ENCODE measurements at regions not wholly inside any gene's neighbourhood (a gene's known extent, or its start where the extent isn't known, plus 50 kb on each side); places are given as distances from the start of the nearest gene placed in this dataset.

DNA sequence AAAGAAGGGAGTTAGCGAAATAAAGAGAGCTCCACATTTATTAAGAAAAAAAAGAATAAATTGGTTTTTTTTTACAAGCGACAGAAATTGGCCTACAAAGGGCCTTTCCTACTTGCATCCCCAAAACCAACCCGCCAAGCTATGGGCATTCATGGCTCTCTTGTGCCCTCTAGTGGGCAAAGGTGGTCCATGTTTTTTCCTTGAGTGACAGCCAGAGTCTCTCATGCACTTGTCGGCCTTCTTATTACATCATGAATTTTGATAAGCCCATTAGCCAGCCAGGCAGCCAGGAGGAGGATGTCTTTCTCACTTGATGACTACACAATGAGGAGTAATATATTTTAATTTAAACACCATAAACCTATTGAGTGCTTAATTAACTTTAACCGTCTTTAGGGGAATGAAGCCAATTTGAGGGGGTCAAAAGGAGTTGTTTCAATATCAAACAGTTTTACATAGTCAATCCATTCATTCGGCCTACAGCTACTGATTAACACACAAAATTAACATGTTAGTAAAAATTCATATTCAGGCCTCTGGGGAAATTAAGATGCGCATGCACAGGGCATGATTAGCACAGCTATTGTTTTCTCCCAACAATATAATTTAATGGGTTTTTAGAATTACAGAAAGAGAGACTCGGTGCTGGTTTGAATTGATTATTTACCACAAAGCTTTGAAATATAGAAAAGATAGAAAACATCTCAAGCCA is 85.5 kb downstream of the RCN1 start:
- Histone ChIP-seq H3K9ac (ENCODE audit: low read length in 2 of 2) (no peak overlapping the region), H3K9me3 (ENCODE audit: control insufficient read depth in 2 of 2, low read length in 2 of 2) (no peaks in the 10 kb centered on the region), H3K27me3 (ENCODE audit: control insufficient read depth in 1 of 2, insufficient read depth in 2 of 2, low read length in 2 of 2) (peaks cover 4 to 7% of the 10 kb centered on the region in 2 donors), H3K36me3 (ENCODE audit: control insufficient read depth in 2 of 2, insufficient read depth in 2 of 2, low read length in 2 of 2) (no peaks in the 10 kb centered on the region), H3K4me3 (ENCODE audit: low read length in 2 of 2) (no peak overlapping the region), H3K27ac (ENCODE audit: low read length) (no peak overlapping the region), H3K4me1 (ENCODE audit: control insufficient read depth, insufficient read depth, low read length) (peaks cover 2% of the 10 kb centered on the region)

DNA sequence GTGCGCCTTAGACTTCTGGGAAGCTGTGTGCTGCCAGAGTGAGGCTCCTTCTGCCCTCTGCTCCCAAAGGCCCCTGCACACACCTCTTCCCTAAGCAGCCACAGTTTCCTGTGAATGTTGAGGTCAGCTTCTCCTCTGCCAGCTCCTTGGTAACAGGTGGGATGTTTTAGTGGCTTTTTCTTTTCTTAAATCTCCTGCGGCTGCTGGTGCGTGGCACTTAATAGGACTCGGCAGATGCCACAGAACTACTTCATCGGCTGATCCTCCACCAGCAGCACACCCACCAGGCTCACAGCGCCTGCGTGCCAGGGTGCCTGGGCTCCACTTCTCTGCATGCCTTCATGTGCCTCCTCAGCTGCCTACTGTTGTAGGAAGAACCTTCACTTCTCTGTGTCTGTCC is 87.8 kb downstream of the RCN1 start:
- H3K9me3 ChIP-seq (ENCODE audit: control insufficient read depth in 2 of 2, low read length in 2 of 2), result no peaks in the 10 kb centered on the region
- no peak overlapping the region for H3K4me3 ChIP-seq (ENCODE audit: low read length in 2 of 2)
- H3K9ac ChIP-seq (ENCODE audit: low read length in 2 of 2), result no peak overlapping the region
- H3K36me3 ChIP-seq (ENCODE audit: control insufficient read depth in 2 of 2, insufficient read depth in 2 of 2, low read length in 2 of 2), result no peaks in the 10 kb centered on the region
- no peak overlapping the region for H3K27ac ChIP-seq (ENCODE audit: low read length)
- peaks cover 0 to under 1% of the 10 kb centered on the region in 2 donors for H3K27me3 ChIP-seq (ENCODE audit: control insufficient read depth in 1 of 2, insufficient read depth in 2 of 2, low read length in 2 of 2)
- no peaks in the 10 kb centered on the region for H3K4me1 ChIP-seq (ENCODE audit: control insufficient read depth, insufficient read depth, low read length)

DNA sequence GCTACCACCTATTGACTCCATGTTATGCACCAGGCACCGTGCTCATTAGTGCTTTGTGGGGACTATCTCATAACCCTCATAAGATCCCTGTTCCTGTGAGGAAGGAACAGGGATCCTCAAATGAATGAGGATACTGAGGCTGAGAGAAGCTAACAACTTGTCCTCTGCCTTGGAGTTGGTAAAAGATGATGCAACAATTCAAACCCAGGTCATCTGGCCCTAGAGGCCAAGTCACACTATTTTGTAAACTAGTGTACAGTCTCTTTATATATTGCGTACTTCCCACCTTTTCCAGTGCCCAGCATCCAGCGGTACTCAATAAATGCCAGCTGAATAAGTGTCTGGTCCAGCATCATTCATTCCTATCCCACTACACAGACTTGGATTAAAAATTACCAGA is 92.6 kb downstream of the RCN1 start:
- no peaks in the 10 kb centered on the region for H3K36me3 ChIP-seq (ENCODE audit: control insufficient read depth in 2 of 2, insufficient read depth in 2 of 2, low read length in 2 of 2)
- no peak overlapping the region for H3K4me3 ChIP-seq (ENCODE audit: low read length in 2 of 2)
- no peaks in the 10 kb centered on the region for H3K27me3 ChIP-seq (ENCODE audit: control insufficient read depth in 1 of 2, insufficient read depth in 2 of 2, low read length in 2 of 2)
- H3K9ac ChIP-seq (ENCODE audit: low read length in 2 of 2), result no peak overlapping the region
- no peak overlapping the region for H3K27ac ChIP-seq (ENCODE audit: low read length)
- H3K9me3 ChIP-seq (ENCODE audit: control insufficient read depth in 2 of 2, low read length in 2 of 2), result no peaks in the 10 kb centered on the region
- peaks cover 2% of the 10 kb centered on the region for H3K4me1 ChIP-seq (ENCODE audit: control insufficient read depth, insufficient read depth, low read length)

DNA sequence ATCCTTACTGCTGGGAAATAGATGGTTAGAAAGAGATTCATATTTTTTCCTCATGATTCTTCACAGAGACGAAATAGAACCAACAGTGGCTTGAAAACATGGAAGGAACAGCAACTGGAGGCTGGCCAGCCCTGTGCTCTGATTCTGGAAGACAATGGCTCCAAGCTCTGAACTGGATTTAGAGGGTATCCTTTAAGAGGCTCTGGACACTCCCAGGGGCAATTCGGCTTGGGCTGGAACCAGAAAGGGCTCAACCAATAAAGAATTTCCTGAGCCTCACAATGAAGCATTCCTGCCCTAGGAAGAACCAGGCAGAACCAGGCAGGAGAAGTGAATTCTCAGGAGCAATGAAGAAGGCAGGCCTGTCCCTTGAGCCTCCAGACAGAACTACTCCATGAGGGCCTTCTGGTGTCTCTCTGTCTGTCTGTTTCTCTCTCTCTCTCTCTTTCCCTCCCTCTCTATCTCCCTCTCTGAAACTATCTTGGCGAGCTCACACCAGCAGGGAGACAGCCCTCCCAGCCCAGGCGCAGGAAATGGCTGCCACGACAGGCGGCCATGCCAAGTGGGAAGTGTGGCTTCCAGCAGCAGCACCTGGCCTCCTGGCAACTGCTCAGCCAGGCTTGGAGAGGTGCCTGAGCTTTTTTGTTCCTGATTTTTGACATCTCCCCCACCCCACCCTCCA is 93.3 kb downstream of the RCN1 start:
- Histone ChIP-seq H3K27ac (ENCODE audit: low read length) (no peak overlapping the region), H3K9ac (ENCODE audit: low read length in 2 of 2) (no peak overlapping the region), H3K27me3 (ENCODE audit: control insufficient read depth in 1 of 2, insufficient read depth in 2 of 2, low read length in 2 of 2) (no peaks in the 10 kb centered on the region), H3K9me3 (ENCODE audit: control insufficient read depth in 2 of 2, low read length in 2 of 2) (no peaks in the 10 kb centered on the region), H3K4me3 (ENCODE audit: low read length in 2 of 2) (no peak overlapping the region), H3K4me1 (ENCODE audit: control insufficient read depth, insufficient read depth, low read length) (peaks cover 2% of the 10 kb centered on the region), H3K36me3 (ENCODE audit: control insufficient read depth in 2 of 2, insufficient read depth in 2 of 2, low read length in 2 of 2) (no peaks in the 10 kb centered on the region)

DNA sequence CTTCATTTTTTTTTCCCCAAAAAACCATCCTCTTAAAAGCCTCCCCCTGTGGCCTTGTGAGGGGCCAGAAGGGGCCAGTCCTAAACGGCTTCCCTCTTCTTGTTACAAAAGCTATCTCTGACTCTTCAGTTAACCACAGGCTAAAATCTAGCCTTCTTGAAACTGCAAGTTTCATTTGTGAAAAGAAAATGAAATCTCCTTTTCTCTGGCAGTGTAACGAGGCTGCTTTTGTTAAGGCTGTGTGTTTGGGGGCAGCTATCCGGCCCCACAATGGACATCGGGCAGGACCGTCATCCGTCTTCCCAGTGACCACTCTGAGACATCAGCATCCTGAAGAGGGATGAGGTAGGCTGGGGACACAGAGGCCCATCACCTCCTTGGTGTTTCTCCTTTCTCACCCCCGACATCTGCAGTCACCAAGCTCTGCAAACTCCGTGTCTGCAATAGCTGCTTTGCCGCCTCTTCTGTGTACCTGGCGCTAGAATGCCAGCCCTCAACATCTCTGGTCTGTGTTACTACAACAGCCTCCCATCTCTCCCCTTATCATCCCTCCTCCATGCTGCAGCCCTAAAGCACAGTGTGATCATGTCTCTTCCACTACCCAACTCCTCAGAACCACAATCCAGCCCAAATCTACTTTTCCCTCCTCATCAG is 94.0 kb downstream of the RCN1 start:
- Histone ChIP-seq H3K36me3 (ENCODE audit: control insufficient read depth in 2 of 2, insufficient read depth in 2 of 2, low read length in 2 of 2) (no peaks in the 10 kb centered on the region), H3K4me3 (ENCODE audit: low read length in 2 of 2) (no peak overlapping the region), H3K27ac (ENCODE audit: low read length) (no peak overlapping the region), H3K4me1 (ENCODE audit: control insufficient read depth, insufficient read depth, low read length) (peaks cover 2% of the 10 kb centered on the region), H3K27me3 (ENCODE audit: control insufficient read depth in 1 of 2, insufficient read depth in 2 of 2, low read length in 2 of 2) (no peaks in the 10 kb centered on the region), H3K9ac (ENCODE audit: low read length in 2 of 2) (no peak overlapping the region), H3K9me3 (ENCODE audit: control insufficient read depth in 2 of 2, low read length in 2 of 2) (no peaks in the 10 kb centered on the region)

DNA sequence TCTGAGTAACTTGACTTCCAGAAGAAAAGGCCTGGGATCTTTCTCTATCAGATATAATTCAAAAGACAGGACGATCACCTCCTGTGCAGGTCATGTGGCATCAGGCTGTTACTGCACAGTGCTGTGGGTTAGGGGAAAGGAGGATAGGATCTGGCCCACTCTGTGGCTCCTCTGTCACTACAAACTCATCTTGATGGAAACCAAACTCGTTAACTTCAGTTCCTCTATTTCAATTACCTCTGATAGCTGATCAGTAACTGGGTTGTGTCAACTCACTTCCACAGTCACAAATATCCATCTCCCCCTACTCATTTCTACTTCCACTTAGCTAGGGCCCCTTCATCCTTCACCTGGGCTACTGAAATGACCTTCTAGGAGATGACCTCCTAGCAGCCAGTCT is 95.2 kb downstream of the RCN1 start:
- no peaks in the 10 kb centered on the region for H3K36me3 ChIP-seq (ENCODE audit: control insufficient read depth in 2 of 2, insufficient read depth in 2 of 2, low read length in 2 of 2)
- peaks cover 2% of the 10 kb centered on the region for H3K4me1 ChIP-seq (ENCODE audit: control insufficient read depth, insufficient read depth, low read length)
- no peak overlapping the region for H3K4me3 ChIP-seq (ENCODE audit: low read length in 2 of 2)
- peaks cover 0 to 3% of the 10 kb centered on the region in 2 donors for H3K27me3 ChIP-seq (ENCODE audit: control insufficient read depth in 1 of 2, insufficient read depth in 2 of 2, low read length in 2 of 2)
- no peak overlapping the region for H3K9ac ChIP-seq (ENCODE audit: low read length in 2 of 2)
- no peak overlapping the region for H3K27ac ChIP-seq (ENCODE audit: low read length)
- no peaks in the 10 kb centered on the region for H3K9me3 ChIP-seq (ENCODE audit: control insufficient read depth in 2 of 2, low read length in 2 of 2)

DNA sequence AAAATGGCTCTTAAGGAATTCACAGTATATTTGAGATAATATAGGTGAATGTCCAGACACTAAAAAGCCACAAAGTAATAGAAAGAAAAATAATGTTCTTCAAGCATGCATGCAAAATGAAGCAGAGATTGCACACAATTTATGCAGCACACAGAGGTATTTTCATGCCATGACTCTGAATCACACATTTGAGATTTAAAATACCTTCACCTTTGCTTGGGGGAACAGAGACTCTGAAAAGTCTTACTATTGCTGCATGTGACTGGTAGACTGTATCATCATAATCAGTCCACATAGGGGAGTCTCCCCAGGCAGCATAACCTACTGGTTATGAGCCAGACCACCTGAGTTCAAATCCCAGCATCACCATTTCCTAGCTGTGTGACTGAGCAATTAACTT is 96.2 kb downstream of the RCN1 start:
- Histone ChIP-seq H3K4me1 (ENCODE audit: control insufficient read depth, insufficient read depth, low read length) (peaks cover 2% of the 10 kb centered on the region), H3K27me3 (ENCODE audit: control insufficient read depth in 1 of 2, insufficient read depth in 2 of 2, low read length in 2 of 2) (peaks cover 0 to 3% of the 10 kb centered on the region in 2 donors), H3K9me3 (ENCODE audit: control insufficient read depth in 2 of 2, low read length in 2 of 2) (no peaks in the 10 kb centered on the region), H3K4me3 (ENCODE audit: low read length in 2 of 2) (no peak overlapping the region), H3K27ac (ENCODE audit: low read length) (no peak overlapping the region), H3K9ac (ENCODE audit: low read length in 2 of 2) (no peak overlapping the region), H3K36me3 (ENCODE audit: control insufficient read depth in 2 of 2, insufficient read depth in 2 of 2, low read length in 2 of 2) (no peaks in the 10 kb centered on the region)

DNA sequence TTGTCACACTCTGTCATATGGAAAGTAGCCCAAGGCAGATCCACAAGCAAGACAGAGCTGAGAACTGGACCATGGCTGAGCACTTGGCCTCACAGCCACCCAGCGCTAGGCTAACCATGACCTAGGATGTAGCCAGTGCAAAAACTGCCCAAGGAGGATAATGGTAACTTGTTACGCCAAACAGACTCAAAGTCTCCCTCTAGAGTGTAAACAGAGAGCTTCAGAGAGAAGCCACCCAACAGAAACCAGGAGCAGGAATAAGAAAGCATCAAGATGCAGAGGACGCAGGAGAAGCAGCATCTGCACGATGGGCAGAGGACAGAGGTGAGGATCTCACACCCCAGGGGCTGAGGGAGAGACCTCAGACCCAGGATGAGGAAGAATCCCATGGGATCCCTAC is 97.9 kb downstream of the RCN1 start:
- H3K4me3 ChIP-seq (ENCODE audit: low read length in 2 of 2), result no peak overlapping the region
- H3K27ac ChIP-seq (ENCODE audit: low read length), result no peak overlapping the region
- peaks cover 0 to 3% of the 10 kb centered on the region in 2 donors for H3K27me3 ChIP-seq (ENCODE audit: control insufficient read depth in 1 of 2, insufficient read depth in 2 of 2, low read length in 2 of 2)
- no peaks in the 10 kb centered on the region for H3K36me3 ChIP-seq (ENCODE audit: control insufficient read depth in 2 of 2, insufficient read depth in 2 of 2, low read length in 2 of 2)
- no peak overlapping the region for H3K9ac ChIP-seq (ENCODE audit: low read length in 2 of 2)
- H3K9me3 ChIP-seq (ENCODE audit: control insufficient read depth in 2 of 2, low read length in 2 of 2), result no peaks in the 10 kb centered on the region
- peaks cover 2% of the 10 kb centered on the region for H3K4me1 ChIP-seq (ENCODE audit: control insufficient read depth, insufficient read depth, low read length)

DNA sequence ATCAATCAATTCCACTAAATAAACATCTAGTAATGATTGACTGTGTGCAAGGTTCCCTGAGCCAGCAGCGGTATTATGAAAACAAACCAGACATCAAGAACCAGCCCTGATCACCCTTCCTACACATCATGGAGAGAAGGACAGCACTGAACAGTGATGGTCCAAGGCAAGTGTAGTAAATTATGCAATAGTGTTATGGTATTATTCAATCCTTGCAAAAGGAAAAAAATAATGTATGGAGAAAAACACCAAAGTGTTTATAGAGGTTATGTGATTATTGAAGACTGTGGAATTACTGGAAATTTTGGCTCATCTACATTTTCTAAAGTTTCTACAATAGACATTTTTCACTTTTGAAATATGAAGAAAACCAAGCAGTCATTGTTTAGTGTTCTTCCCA is 105.3 kb downstream of the RCN1 start:
- Histone ChIP-seq H3K27ac (ENCODE audit: low read length) (no peak overlapping the region), H3K9me3 (ENCODE audit: control insufficient read depth in 2 of 2, low read length in 2 of 2) (no peaks in the 10 kb centered on the region), H3K27me3 (ENCODE audit: control insufficient read depth in 1 of 2, insufficient read depth in 2 of 2, low read length in 2 of 2) (peaks cover 3% of the 10 kb centered on the region in 2 donors), H3K4me1 (ENCODE audit: control insufficient read depth, insufficient read depth, low read length) (no peaks in the 10 kb centered on the region), H3K4me3 (ENCODE audit: low read length in 2 of 2) (no peak overlapping the region), H3K9ac (ENCODE audit: low read length in 2 of 2) (no peak overlapping the region), H3K36me3 (ENCODE audit: control insufficient read depth in 2 of 2, insufficient read depth in 2 of 2, low read length in 2 of 2) (no peaks in the 10 kb centered on the region)

DNA sequence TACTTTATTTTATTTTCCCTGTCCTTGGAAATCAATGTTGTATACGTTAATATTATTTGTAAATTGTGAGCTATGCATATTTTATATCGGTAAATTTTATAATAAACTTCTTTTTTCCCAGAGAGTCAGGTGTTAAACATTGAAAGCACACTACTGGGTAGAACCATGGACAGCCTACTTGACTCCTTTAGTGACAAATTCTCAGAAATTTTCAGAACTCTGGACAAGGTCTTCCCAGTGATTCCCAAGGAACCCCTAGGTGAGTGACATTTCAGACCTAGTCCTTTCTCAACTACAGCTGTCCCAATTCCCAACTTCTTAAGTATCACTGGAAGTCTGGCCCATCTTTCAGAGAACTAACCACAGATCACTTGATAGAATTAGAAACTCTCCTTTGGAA is 107.2 kb downstream of the RCN1 start:
- no peak overlapping the region for H3K27ac ChIP-seq (ENCODE audit: low read length)
- peaks cover 3% of the 10 kb centered on the region in 2 donors for H3K27me3 ChIP-seq (ENCODE audit: control insufficient read depth in 1 of 2, insufficient read depth in 2 of 2, low read length in 2 of 2)
- no peak overlapping the region for H3K9ac ChIP-seq (ENCODE audit: low read length in 2 of 2)
- no peak overlapping the region for H3K4me3 ChIP-seq (ENCODE audit: low read length in 2 of 2)
- H3K4me1 ChIP-seq (ENCODE audit: control insufficient read depth, insufficient read depth, low read length), result no peaks in the 10 kb centered on the region
- H3K36me3 ChIP-seq (ENCODE audit: control insufficient read depth in 2 of 2, insufficient read depth in 2 of 2, low read length in 2 of 2), result no peaks in the 10 kb centered on the region
- no peaks in the 10 kb centered on the region for H3K9me3 ChIP-seq (ENCODE audit: control insufficient read depth in 2 of 2, low read length in 2 of 2)

Data from stomach smooth muscle (tissue), 2 donors.